GM12864 (cell line): ENCODE measurements at regions not wholly inside any gene's neighbourhood (a gene's known extent, or its start where the extent isn't known, plus 50 kb on each side); places are given as distances from the start of the nearest gene placed in this dataset.

Experiments
- DNase-seq: peaks from one replicate; pipeline ENCODE4 v3.0.0-alpha.2; 2011; ENCODE audit warnings: low read depth
- H3K4me3 ChIP-seq: 2 replicates; pipeline ENCODE4 v1.5.1; 2011; ENCODE audit warnings: mild to moderate bottlenecking, low read depth, low read length, control low read depth
- CTCF ChIP-seq: IDR thresholded peaks from 2 replicates; pipeline ENCODE4 v1.5.1; 2011; ENCODE audit warnings: low read depth, mild to moderate bottlenecking, moderate library complexity, low read length, control low read depth, inconsistent platforms; ENCODE audit errors: missing control alignments

- H3K4me3 ChIP-seq, result no peak overlapping the region
- no peak for DNase-seq
- TF ChIP-seq CTCF, result no peak
Measured at GRCh38 chr9:82104252-82104651, 115.7 kb downstream of the SPATA31D1 start.

- no peak for DNase-seq
- H3K4me3 ChIP-seq, result no peak overlapping the region
- TF ChIP-seq CTCF, result no peak
Measured at GRCh38 chr9:82105729-82106128, 117.2 kb downstream of the SPATA31D1 start.

GRCh38 chr9:82106536-82106935, 118.0 kb downstream of the SPATA31D1 start:
- TF ChIP-seq CTCF, result no peak
- DNase-seq, result no peak
- H3K4me3 ChIP-seq, result no peak overlapping the region

- no peak overlapping the region for H3K4me3 ChIP-seq
- no peak for TF ChIP-seq CTCF
- no peak for DNase-seq
Measured at GRCh38 chr9:82108474-82108873, 119.9 kb downstream of the SPATA31D1 start.

GRCh38 chr9:82108941-82109340, 120.4 kb downstream of the SPATA31D1 start:
- DNase-seq, result no peak
- no peak for TF ChIP-seq CTCF

GRCh38 chr9:82109626-82110025, 121.1 kb downstream of the SPATA31D1 start:
- no peak for TF ChIP-seq CTCF
- no peak overlapping the region for H3K4me3 ChIP-seq
- DNase-seq, result no peak

More at GRCh38 chr9:82108941-82109340, 120.4 kb downstream of the SPATA31D1 start:
- H3K4me3 ChIP-seq, result no peak overlapping the region

- TF ChIP-seq CTCF, result no peak
- no peak for DNase-seq
- H3K4me3 ChIP-seq, result no peak overlapping the region
Measured at GRCh38 chr9:82110881-82111280, 122.3 kb downstream of the SPATA31D1 start.
